ENCODE measurements at regions not wholly inside any gene's neighbourhood (a gene's known extent, or its start where the extent isn't known, plus 50 kb on each side); places are given as distances from the start of the nearest gene placed in this dataset.
"Not testable (repeated sequence)": the region's sequence is repeated elsewhere in the genome, so short reads cannot be mapped to it uniquely, and the experiment has no call there.

DNA sequence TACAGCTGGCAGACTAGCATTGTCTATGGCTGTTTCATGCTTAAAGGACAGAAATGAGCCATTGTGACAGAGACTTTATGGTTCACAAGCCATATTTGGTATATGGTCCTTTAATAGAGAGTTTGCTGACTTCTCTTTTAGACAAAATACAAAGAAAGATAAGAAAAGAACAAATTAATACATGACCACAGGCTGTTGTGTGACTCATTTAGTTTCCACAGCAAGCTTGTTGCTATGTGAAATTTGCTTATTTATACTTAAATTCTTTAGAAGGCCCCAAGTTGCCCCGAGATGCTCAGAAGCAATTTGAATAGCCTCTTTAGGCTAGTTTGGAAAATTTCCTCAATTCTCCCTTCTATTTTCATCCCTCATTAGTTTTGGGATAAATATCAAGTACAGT is 315.3 kb upstream of the RPS23 start:
- no peak for DNase-seq

DNA sequence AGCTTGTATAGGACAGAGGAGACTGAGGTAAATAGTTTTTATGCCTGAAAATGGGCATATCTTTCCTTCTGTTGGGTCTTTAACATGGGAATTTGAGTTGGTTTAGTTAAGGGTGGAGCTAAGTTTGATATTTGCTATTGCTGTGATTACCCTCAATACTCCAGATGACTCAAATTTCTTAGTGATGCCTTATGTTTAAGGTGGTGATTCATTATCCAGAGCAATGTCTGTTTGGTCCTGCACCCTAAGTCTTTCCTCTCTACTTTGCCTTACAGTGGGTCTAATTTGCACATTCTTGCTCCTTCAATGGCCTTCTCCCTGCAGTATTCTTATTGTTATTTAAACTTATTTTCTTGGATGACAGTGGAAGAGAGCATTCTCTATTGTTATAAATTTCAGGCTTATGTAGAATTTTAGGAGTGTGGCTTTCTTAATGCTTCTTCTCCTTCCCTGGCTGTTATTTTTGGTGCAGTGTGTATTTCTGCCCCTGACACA is 312.9 kb upstream of the RPS23 start:
- no peak for DNase-seq

DNA sequence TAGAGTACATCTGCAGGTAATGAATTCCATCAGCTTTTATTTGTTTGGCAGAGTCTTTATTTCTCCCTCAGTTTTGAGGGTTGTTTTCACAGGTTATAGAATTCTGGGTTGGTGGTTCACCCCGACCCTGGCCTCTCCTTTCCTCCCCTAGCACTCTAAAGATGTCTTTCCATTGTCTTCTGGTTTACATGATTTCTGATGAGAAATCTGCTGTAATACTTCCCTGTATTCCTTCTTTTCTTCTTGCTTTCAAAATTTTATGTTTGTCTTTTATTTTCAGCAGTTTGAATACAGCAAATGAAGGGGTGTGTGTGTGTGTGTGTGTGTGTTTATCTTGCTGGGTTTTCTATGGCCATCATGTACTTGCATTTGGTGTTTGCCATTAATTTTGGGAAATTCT is 312.0 kb upstream of the RPS23 start:
- no peak for DNase-seq

DNA sequence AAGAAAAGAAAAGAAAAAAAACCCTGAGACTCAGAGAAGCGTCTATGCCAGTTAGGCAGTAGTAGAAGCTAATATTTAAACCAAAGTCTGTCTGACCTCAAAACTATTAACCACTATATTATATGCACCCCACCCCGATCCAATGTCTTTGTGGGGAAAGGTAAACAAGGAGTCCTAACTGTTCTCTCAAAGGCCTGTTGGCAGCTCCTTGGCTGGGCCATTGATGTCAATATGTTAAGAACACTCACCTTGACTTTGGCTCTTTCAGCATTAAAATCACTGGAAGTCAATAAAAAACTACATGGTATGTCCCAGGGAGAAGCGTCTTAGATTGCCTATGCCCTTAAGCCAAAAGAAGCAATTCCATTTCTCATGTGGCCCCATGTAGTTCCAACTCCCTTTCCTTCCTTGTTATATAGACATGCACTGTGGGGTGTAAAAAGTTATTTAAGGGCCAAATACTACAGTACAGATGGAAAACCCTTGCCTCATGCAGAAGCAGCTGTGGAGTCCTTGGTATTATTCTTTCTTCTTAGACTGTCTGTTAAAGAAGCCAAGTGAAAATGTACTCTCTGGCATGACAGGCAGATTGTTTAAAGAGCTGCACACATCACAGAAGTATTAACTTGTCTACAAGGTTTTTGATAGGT is 308.6 kb upstream of the RPS23 start:
- DNase-seq = no peak

DNA sequence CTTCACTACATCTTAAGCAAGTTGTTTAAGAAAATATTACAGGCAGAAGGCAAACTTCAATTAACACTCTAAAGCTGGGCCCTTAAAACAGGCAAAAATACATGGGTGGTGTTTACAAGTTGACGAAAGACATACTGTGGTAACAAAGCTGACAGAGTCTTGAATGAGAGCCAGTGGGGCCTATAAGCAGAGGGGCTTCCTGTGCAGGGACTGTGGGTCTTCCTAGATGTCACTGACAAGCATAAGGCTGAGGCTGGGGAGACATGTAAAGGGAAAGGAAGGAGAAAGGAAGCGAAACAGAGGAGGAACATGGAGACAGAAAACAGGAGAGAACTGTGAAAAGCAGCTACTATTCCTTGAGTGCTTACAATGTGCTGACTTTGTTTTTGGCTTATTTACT is 308.0 kb upstream of the RPS23 start:
- no peak for DNase-seq

DNA sequence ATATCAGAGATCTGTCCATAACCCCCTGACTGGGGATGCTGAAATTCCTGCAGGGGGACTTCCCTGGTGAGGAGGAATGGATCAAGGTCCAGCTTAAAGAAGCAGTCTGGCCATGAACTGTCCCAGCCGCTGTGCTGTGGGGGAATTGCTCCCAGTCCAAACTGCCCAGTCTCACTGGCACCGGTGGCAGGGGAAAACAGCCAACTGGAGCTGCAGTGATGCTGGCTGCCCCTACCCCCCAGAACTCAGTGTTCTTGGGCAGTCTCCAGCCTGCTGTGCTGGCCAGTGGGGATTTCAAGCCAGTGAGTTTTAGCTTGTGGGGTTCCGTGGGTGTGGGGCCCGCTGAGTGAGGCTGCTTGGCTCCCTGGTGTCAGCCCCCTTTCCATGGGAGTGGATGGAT is 306.5 kb upstream of the RPS23 start:
- no peak for DNase-seq

DNA sequence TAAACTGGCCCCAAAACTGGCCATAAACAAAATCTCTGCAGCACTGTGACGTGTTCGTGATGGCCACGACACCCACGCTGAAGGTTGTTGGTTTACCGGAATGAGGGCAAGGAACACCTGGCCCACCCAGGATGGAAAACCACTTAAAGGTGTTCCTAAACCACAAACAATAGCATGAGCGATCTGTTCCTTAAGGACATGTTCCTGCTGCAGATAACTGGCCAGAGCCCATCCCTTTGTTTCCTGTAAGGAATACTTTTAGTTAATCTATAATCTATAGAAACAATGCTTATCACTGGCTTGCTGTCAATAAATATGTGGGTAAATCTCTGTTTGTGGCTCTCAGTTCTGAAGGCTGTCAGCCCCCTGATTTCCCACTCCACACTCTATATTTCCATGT is 305.2 kb upstream of the RPS23 start:
- not testable (repeated sequence) for DNase-seq

DNA sequence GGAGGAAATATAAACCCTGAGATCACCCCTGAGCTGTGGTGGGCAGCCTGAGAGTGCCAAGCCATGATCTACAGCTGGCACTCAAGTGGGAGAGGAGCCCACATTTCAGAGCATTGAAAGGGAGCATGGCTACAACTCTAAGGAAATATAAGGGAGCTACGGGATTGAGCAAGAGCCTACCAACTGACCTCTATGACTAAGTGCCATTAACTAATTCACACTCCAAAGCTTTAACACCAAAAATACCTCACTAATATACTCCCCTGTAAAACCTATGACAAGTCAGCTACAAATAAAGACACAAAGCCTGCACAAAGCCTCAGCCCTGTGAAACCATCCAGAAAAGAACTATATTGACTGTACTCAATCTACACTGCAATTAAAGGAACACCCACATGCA is 286.8 kb upstream of the RPS23 start:
- DNase-seq = no peak

DNA sequence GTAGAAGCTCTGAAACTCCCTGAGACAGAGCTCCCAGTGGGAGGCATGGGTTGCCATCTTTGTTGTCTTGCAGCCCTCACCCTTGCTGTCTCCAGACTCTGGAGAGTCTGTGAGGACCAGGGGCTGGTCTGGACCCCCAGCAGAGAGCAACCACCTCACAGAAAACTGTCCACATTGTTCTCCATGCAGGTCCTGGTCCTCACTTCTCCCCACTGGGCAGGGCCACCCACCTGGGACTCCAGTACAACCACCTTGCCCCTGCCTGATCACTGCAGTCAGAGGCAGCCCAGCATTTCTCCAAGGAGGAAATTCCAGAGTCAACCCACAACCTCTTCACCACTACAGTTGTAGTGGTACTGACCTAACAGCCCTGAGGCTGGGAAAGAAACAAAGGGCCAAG is 285.6 kb upstream of the RPS23 start:
- DNase-seq = no peak

DNA sequence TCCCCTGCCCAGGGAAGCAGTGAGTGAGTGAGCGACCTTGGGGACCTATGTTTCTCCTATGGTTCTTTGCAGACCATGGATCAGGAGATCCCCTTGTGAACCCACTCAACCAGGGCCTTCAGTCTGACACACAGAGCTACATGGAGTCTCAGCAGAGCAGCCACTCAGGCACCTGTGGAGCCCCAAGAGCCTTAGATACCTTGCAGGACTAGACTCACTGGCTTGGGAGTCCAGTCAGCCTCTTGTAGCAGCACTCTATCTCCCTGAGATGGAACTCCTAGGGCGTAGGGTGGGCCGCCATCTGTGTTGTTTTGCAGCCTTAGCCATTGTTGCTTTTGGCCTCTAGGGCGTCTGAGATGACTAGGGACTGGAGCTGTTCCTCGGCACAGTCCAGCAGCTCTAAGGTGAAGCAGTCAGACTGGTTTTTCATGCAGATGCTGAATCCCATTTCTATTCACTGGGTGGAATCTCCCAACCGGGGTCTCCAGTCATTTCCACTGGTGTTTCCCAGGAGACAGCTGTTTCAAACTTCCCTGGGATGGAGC is 284.6 kb upstream of the RPS23 start:
- no peak for DNase-seq

DNA sequence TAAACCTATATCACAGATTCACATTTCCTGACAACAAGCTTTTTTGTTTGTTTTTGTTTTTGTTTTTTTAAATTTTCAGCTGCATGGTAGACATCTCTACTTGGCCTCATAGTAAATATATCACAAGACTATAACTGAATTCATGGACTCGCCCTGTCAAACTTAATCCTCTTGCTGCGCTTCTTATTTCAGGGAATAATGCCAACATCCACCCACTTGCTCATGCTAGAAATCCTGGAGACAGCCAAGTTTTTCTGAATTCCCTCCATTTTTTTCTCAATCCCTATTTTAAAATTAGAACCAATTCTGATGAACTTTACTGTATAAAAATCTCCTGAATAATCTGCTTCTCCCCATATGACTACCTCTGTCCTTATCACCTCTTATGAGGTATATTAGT is 283.6 kb upstream of the RPS23 start:
- no peak for DNase-seq

DNA sequence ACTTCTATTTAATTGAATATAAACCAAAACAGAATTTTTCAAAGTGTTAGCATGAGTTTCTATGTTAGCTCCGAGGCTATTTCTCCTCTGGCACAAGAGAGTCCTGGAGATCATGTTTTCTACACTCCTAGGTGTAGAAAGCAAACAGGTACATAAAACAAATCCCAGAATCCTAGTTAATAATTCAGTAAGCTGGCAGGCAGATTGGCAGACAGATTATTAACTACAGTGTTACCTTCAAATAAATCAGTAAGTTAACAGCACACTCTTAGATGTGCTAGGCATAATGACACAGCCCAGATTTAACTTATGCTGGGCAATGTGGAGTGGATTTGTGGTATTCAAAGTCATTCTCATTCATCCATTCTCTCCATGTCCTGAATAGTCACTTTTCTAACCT is 282.8 kb upstream of the RPS23 start:
- no peak for DNase-seq

DNA sequence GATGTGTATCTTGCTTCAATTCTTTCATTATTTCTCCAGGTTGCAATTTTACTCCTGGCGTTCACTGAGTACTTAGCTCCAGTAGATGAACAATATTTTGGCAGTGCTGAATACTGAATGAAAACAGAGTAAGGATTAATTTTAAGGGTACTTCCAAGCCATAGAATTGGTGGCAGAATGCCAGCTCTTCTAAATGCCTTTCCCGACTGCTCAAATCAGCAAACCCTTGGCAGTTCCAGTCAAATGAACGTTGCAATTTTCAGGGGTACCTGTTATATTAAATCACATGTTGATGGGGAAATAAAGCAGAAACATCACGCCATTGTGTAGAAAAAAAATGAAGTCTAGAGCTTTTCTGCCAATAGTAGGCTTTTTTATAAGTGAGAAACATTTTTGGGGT is 282.4 kb upstream of the RPS23 start:
- DNase-seq = no peak

DNA sequence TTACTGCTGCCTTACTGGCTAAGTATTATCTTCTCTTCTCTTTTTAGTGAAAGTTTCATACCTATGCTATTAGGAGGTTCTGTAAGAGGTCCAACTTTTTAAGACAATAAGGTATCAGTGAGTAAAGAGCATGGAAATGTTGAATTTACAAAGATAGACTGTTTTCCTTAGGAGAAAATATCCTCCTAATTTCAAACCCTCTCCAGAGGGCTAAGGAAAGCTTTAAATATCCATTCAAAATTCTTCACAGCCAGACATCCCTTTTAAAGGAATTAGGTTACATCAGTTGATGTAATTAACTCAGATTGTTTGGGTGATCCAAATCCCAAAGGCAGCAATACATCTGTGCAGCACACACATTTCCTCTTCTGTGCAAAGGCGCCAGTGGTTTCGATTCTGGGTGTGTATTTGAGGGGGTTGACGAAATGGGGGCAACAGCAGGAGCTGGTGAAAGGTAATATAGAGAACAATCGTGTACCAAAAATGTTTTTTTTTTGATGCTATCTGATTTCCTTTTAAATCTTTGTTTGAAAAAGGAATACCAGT is 273.8 kb upstream of the RPS23 start:
- DNase-seq = no peak

DNA sequence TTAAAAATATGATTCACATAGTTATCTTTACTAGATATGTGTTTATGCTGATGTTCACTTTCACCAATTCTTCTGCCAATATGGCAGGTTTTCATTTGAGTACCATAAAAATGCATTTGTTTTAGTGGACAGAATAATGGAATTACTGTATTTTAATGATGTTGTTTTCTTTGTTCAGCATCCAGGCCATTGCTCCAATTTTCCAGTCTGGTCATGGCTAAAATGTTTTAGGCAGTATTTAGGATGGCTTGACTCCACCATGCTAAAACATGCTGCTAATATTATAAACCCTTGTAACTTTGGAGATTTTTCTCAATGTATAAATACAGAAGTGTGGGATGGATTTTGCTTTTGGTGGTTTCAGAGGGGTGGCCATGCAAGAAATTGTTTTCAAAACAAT is 273.0 kb upstream of the RPS23 start:
- no peak for DNase-seq

DNA sequence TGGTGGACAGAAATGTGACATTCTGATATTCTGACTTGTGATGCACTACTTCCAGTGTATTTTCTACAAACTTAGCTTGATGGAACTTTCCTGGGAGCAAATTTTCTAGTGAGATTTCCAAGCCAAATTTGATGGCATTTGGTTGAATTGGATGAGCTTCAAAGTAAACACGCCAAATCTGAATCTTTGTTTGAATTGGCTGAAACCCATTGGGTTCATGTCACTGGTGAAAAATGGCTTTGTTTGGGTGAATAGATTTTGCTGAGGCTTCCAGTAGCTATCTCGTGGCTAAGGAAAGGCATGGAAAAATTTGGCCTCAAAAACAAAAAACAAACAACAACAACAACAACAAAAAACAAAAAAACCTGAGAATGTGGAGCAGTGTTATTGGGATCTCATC is 271.1 kb upstream of the RPS23 start:
- no peak for DNase-seq

DNA sequence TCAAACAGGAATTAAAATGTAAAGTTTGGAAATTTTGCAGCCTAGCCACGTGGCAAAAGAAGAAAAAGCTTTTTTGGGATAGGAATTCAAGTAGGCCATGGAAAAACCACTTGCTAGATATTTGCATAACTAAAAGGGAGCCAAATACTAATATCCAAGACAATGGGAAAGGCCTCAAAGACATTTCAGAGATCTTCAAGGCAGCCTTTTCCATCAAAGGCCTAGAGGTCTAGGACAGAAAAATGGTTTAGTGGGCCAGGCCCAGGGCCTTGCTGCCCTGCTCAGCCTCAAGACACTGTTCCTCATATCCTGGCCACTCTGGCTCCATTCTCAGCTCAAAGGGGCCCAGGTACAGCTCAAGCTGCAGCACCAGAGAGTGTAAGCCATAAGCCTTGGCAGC is 265.9 kb upstream of the RPS23 start:
- DNase-seq = no peak

DNA sequence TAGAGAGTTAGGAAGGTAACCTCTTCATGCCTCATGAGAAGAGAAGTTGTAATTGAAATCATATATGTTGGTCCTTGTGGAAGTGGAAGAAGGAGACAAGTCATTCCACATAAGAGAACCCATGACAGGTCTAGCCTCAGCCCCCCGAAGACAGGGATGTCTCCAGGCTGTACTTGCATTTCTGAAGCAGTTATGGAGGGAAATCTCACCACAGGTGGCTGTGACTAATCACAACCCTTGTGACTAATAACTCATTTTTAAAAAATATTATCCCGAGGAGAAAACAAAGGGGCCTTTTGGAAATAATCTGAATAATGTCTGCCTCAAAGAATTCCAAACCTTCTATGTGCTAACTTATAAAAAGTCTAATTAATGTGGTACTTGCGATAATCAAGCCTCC is 262.1 kb upstream of the RPS23 start:
- no peak for DNase-seq

DNA sequence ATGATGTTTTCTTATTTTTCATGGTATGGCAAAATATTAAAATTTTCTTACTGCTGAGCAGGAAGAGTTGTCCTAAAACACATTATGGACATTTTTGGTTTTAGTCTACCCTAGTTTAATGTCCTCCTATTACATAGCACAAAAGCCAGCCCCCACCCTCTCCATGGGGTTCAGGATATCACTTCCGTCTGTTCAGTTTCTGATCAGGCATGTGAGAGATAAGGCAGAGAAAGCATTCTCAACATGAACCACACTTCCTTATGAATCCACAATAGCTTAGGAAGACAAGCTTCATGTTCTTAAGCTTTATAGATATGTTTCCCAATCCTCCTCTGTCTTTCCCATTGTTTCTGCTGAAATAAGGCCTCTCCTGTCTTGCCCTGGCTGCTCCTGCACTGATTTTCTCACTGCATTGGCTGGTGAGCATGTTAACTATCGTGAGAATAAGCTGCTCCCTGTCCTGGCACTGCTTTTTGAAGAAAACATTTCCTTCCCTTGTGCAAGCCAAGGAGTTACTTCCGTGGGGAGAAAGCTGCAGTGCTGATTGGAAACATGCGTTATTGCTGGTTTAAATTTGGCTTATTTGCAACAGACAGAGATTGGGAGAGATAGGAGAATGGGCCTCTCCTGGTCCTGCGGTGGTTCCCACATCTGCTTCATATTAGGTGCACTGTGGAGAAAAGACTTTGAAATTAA is 260.3 kb upstream of the RPS23 start:
- DNase-seq = no peak

DNA sequence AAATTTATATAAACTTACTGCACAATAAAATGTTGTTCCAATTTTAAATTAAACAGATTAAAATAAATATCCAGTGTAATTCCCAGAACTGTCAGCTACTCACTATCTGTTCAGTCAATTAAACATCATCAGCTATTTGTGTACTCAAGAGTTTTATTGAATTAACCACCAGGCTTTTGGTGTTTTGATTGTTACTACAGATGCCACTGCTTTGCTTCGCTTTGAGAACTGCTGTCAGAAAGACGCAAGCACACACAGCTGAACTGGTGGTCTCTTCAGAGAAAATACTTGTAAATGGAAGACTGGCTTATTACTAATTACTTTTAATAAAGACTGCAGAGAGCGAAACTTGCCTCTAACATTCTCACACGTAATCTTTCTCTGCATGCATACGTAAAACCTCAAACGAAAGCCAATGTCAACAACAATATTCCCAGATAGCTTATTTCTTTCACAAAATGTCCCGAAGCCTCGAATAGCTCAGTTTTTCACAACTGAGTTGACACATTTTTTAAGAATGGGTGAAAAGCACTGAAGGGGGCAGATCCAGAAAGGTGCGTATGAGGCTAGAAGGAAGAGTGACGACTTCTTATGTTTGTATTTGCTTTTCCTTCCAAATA is 259.6 kb upstream of the RPS23 start:
- no peak for DNase-seq

DNA sequence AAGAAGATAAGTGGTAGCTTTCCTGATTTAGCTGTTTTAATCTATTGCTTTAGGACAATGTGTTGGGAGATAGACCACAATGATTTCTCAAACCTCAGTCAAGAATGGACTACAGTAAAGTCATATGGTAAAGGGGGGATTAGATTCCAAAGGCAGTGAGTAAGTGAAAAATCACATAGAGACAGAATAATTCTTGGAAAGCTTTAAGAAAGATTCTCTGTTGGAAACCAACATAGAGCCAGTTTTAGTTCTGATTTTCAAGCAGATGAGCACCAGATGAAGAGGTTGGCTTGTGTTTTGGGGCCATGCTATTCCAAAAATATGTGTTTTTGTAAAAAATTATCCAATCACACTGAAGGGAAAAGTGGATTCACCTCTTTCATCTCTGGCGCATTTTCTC is 256.8 kb upstream of the RPS23 start:
- DNase-seq = no peak

DNA sequence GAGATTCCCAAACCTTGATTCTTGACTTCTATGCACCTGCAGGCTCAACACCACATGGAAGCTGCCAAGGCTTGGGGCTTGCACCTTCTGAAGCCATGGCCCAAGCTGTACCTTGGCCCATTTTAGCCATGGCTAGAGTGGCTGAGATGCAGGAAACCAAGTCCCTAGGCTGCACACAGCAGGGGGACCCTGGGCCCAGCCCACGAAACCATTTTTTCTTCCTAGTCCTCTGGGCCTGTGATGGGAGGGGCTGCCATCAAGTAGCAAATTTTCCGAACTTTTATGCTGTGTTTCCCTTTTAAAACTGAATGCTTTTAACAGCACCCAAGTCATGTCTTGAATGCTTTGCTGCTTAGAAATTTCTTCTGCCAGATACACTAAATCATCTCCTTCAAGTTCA is 253.9 kb upstream of the RPS23 start:
- DNase-seq = not testable (repeated sequence)

DNA sequence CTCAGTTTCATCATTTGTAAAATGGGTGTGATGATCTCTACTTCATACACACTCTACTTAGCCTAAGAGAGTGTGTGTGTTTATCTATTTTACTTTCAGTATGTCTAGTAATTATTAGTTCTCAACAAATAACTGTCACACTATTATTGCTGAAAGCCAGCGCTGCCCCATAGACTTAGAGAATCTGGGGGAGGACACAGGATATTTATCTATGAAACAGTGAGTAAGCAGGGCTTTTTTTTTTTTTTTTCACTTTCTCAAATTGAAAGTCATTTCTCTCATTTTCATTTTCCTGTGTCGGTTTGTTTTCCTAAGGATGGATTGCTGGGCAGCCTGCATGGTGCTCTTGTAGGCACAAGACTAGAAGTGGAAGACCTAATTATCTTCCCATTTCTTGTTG is 248.4 kb upstream of the RPS23 start:
- DNase-seq = no peak

DNA sequence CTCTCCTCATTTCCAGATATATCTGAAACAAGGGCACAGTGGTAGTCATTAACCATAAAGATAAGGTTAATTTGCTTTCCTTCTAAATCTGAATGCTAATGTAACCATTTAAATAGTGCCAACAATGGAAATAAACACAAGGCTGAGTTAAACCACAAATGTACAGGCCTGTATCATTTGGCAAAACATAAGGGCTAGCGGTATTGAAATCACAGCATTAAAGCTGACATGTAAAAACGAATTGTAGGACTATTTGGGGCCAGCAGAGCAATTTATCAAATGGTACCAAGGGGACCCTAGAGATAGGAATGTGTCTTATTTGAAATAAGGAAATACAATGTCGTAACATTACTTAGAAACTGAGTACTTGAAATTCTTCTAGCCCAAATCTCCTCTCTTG is 247.5 kb upstream of the RPS23 start:
- no peak for DNase-seq

Data from HCEC 1CT (cell line).